H9 (cell line): ENCODE measurements at regions not wholly inside any gene's neighbourhood (a gene's known extent, or its start where the extent isn't known, plus 50 kb on each side); places are given as distances from the start of the nearest gene placed in this dataset.

Experiments used
- DNase-seq: peaks from one replicate; pipeline ENCODE4 v3.0.0-alpha.2; 2017
- H2AFZ ChIP-seq: one replicate; pipeline ENCODE4 v1.6.1; 2013; ENCODE audit warnings: mild to moderate bottlenecking, low read length, control low read depth, moderate library complexity
- H2AK5ac ChIP-seq: 2 replicates; pipeline ENCODE4 v1.6.1; 2013; ENCODE audit warnings: low read length, control low read depth, mixed read lengths; ENCODE audit not compliant: insufficient read length
- H2BK120ac ChIP-seq: one replicate; pipeline ENCODE4 v1.6.1; 2013; ENCODE audit warnings: low read depth, mild to moderate bottlenecking, low read length, control low read depth, inconsistent platforms; ENCODE audit not compliant: poor library complexity, severe bottlenecking
- H2BK12ac ChIP-seq: 2 replicates; pipeline ENCODE4 v1.6.1; 2013; ENCODE audit warnings: low read length, control low read depth, mixed read lengths, low read depth; ENCODE audit not compliant: insufficient read length
- H2BK15ac ChIP-seq: 2 replicates; pipeline ENCODE4 v1.6.1; 2013; ENCODE audit warnings: low read depth, low read length, control low read depth
- H2BK20ac ChIP-seq: one replicate; pipeline ENCODE4 v1.6.1; 2013; ENCODE audit warnings: low read depth, mild to moderate bottlenecking, low read length, control low read depth, inconsistent platforms; ENCODE audit not compliant: poor library complexity, severe bottlenecking
- H2BK5ac ChIP-seq: 2 replicates; pipeline ENCODE4 v1.6.1; 2013; ENCODE audit warnings: low read length, control low read depth, mixed read lengths; ENCODE audit not compliant: insufficient read length
- H3K14ac ChIP-seq: 2 replicates; pipeline ENCODE4 v1.6.1; 2013; ENCODE audit warnings: low read length, control low read depth; ENCODE audit not compliant: insufficient read depth
- H3K18ac ChIP-seq: 2 replicates; pipeline ENCODE4 v1.6.1; 2013; ENCODE audit warnings: low read depth, mild to moderate bottlenecking, mixed read lengths, low read length, control low read depth; ENCODE audit not compliant: insufficient read length
- H3K23ac ChIP-seq: 2 replicates; pipeline ENCODE4 v1.6.1; 2013; ENCODE audit warnings: low read length, control low read depth, mixed read lengths, low read depth; ENCODE audit not compliant: insufficient read length
- H3K23me2 ChIP-seq: 2 replicates; pipeline ENCODE4 v1.6.1; 2013; ENCODE audit warnings: low read depth, mild to moderate bottlenecking, mixed read lengths, low read length, control low read depth; ENCODE audit not compliant: insufficient read length, poor library complexity, severe bottlenecking
- H3K27ac ChIP-seq: 2 replicates; pipeline ENCODE4 v1.5.1; 2013; ENCODE audit warnings: low read length, control low read depth, mixed read lengths, low read depth; ENCODE audit not compliant: insufficient read length
- H3K27me3 ChIP-seq: 2 replicates; pipeline ENCODE4 v1.6.1; 2013; ENCODE audit warnings: low read length, control low read depth, inconsistent platforms; ENCODE audit not compliant: insufficient read depth
- H3K4ac ChIP-seq: 2 replicates; pipeline ENCODE4 v1.6.1; 2013; ENCODE audit warnings: low read depth, mild to moderate bottlenecking, control low read depth, inconsistent platforms, low read length, moderate library complexity
- H3K4me1 ChIP-seq: 2 replicates; pipeline ENCODE4 v1.6.1; 2013; ENCODE audit warnings: low read length, control low read depth, inconsistent platforms; ENCODE audit not compliant: insufficient read depth
- H3K4me2 ChIP-seq: 2 replicates; pipeline ENCODE4 v1.6.1; 2013; ENCODE audit warnings: low read length, control low read depth, mixed read lengths; ENCODE audit not compliant: insufficient read length, insufficient read depth
- H3K56ac ChIP-seq: 2 replicates; pipeline ENCODE4 v1.6.1; 2013; ENCODE audit warnings: low read depth, mild to moderate bottlenecking, mixed read lengths, low read length, control low read depth; ENCODE audit not compliant: insufficient read length
- H3K79me1 ChIP-seq: 2 replicates; pipeline ENCODE4 v1.6.1; 2013; ENCODE audit warnings: low read depth, mild to moderate bottlenecking, moderate library complexity, low read length, control low read depth, inconsistent platforms; ENCODE audit not compliant: insufficient read depth, poor library complexity, severe bottlenecking
- H3K79me2 ChIP-seq: 2 replicates; pipeline ENCODE4 v1.6.1; 2013; ENCODE audit warnings: low read length, control low read depth, inconsistent platforms; ENCODE audit not compliant: insufficient read depth
- H3K9ac ChIP-seq: 2 replicates; pipeline ENCODE4 v1.6.1; 2013; ENCODE audit warnings: low read length, control low read depth, mixed read lengths; ENCODE audit not compliant: insufficient read length; ENCODE audit errors: extremely low read depth
- H3K9me3 ChIP-seq: one replicate; pipeline ENCODE4 v1.6.1; 2013; ENCODE audit warnings: low read depth, low read length, inconsistent platforms; ENCODE audit not compliant: control insufficient read depth
- H3T11ph ChIP-seq: one replicate; pipeline ENCODE4 v1.6.1; 2013; ENCODE audit warnings: mild to moderate bottlenecking, low read length, control low read depth, inconsistent platforms
- H4K20me1 ChIP-seq: one replicate; pipeline ENCODE4 v1.6.1; 2013; ENCODE audit not compliant: control insufficient read depth, insufficient read length, insufficient read depth
- H4K5ac ChIP-seq: 2 replicates; pipeline ENCODE4 v1.6.1; 2013; ENCODE audit warnings: low read depth, mild to moderate bottlenecking, mixed read lengths, low read length, control low read depth; ENCODE audit not compliant: insufficient read length
- H4K8ac ChIP-seq: replicated peaks from 2 replicates; pipeline ENCODE4 v1.6.1; 2013; ENCODE audit warnings: low read length, control low read depth, mixed read lengths, low read depth; ENCODE audit not compliant: insufficient read length
- H4K91ac ChIP-seq: 2 replicates; pipeline ENCODE4 v1.6.1; 2013; ENCODE audit warnings: low read depth, mild to moderate bottlenecking, moderate library complexity, mixed read lengths, low read length, control low read depth; ENCODE audit not compliant: insufficient read length
- H3K27ac Mint-ChIP-seq, 3 experiments: 2 replicates in 2 of 3; 3 replicates in 1 of 3; pipeline ENCODE4 v1.8.0; 2020 to 2021; ENCODE audit warnings: mixed read lengths in 3 of 3, mild to moderate bottlenecking in 1 of 3, moderate library complexity in 1 of 3
- H3K27me3 Mint-ChIP-seq: 2 replicates; pipeline ENCODE4 v1.8.0; 2021; ENCODE audit warnings: low read depth, mild to moderate bottlenecking, moderate library complexity, mixed read lengths
- H3K36me3 Mint-ChIP-seq, 3 experiments: 2 replicates in 2 of 3; 3 replicates in 1 of 3; pipeline ENCODE4 v1.8.0; 2020 to 2021; ENCODE audit warnings: low read depth in 3 of 3, mixed read lengths in 3 of 3; ENCODE audit not compliant: insufficient read depth in 1 of 3
- H3K4me1 Mint-ChIP-seq, 2 experiments: 2 replicates each; pipeline ENCODE4 v1.8.0; 2020; ENCODE audit warnings: mixed read lengths in 2 of 2
- H3K4me3 Mint-ChIP-seq, 2 experiments: 2 replicates in 1 of 2; 3 replicates in 1 of 2; pipeline ENCODE4 v1.8.0; 2020 to 2021; ENCODE audit warnings: mild to moderate bottlenecking in 2 of 2, mixed read lengths in 2 of 2, moderate library complexity in 1 of 2
- H3K9me3 Mint-ChIP-seq, 2 experiments: 2 replicates in 1 of 2; 3 replicates in 1 of 2; pipeline ENCODE4 v1.8.0; 2020; ENCODE audit warnings: mild to moderate bottlenecking in 2 of 2, mixed read lengths in 2 of 2, moderate library complexity in 1 of 2
- CTCF ChIP-seq: fragments of 200-600 bp; sonication (generic); conservative IDR thresholded peaks from 3 replicates; pipeline ENCODE4 v1.8.0; 2021; ENCODE audit warnings: antibody characterized with exemption, mild to moderate bottlenecking
- WGBS: extraction: QIAGEN DNeasy Blood & Tissue Kit; methylation state at CpG from one replicate; pipeline ENCODE4 v1.1.7; 2013; ENCODE audit warnings: missing lambda C conversion rate, low lambda C conversion rate, mixed read lengths; ENCODE audit not compliant: insufficient read length; ENCODE audit errors: extremely low coverage; 5-methylcytosine and 5-hydroxymethylcytosine counted together

- no CpG with 5 or more reads among the region's 3 CpGs for WGBS
- Histone ChIP-seq H2BK120ac (no peak overlapping the region), H3K9me3 (no peaks in the 10 kb centered on the region), H3K27ac (no peak overlapping the region), H4K20me1 (no peaks in the 10 kb centered on the region), H3K4me2 (no peak overlapping the region), H4K91ac (no peak overlapping the region), H3K14ac (no peak overlapping the region), H3K18ac (no peak overlapping the region), H4K5ac (no peak overlapping the region), H3K23me2 (no peaks in the 10 kb centered on the region), H2BK15ac (no peak overlapping the region), H3K4me1 (no peaks in the 10 kb centered on the region; the same call in 1 of the 2 replicates), H3K79me2 (no peaks in the 10 kb centered on the region), H3T11ph (no peak overlapping the region), H2AK5ac (no peak overlapping the region), H3K27me3 (no peaks in the 10 kb centered on the region), H3K4ac (no peak overlapping the region), H3K56ac (no peak overlapping the region), H2BK20ac (no peak overlapping the region), H2AFZ (no peak overlapping the region), H3K79me1 (no peaks in the 10 kb centered on the region), H3K23ac (no peak overlapping the region), H3K9ac (no peak overlapping the region), H2BK12ac (no peak overlapping the region), H4K8ac (no peak overlapping the region), H2BK5ac (no peak overlapping the region)
- H3K9me3 Mint-ChIP-seq: peaks cover 9 to 15% of the 10 kb centered on the region in 2 experiments
- H3K27me3 Mint-ChIP-seq: peaks cover 9% of the 10 kb centered on the region
- H3K27ac Mint-ChIP-seq: no peak overlapping the region
- H3K4me3 Mint-ChIP-seq: no peak overlapping the region
- no peak for TF ChIP-seq CTCF
- DNase-seq: no peak
- peaks cover 0 to 8% of the 10 kb centered on the region in 2 experiments; a peak in 3 of 4 replicates for H3K4me1 Mint-ChIP-seq
- peaks cover 3 to 15% (median 3%) of the 10 kb centered on the region in 3 experiments for H3K36me3 Mint-ChIP-seq
Observed at GRCh38 chr6:4567141-4567540, 209.1 kb upstream of the CDYL start.
